ENCODE measurements at regions not wholly inside any gene's neighbourhood (a gene's known extent, or its start where the extent isn't known, plus 50 kb on each side); places are given as distances from the start of the nearest gene placed in this dataset.

DNA sequence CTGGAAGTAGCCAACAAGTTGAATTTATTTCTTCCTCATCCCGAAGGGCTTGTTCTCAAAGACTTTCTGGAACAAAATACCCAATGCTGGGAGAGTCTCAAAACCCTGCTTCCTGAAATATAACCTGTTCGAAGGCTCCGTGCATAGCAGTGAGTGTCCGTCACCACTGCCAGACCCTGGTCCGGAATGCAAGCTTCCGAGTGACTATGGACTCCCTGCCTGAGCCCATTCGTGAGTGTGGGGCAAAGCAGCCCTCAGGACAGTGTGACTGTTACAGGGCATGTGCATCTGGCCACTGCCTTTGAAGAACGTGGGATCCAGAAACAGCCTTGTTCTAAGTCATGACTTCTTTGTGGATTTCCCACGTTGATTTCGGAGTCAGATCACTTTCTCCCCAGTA is 214.5 kb upstream of the IGF1R start:
- ChIA-PET CTCF (interaction anchor here (0.9 to 1.5 kb wide), 2 partner anchors 9 to 12 kb away, joined by 3 to 5 read pairs; no protein-coding TSS in a partner anchor), POLR2A (no interaction called here)
- Histone ChIP-seq H3K4me1 (no peaks in the 10 kb centered on the region), H3K9me3 (0 out of 3 replicates have a peak, but pooled peaks cover 2% of the 10 kb centered on the region), H3K4me3 (no peak overlapping the region), H3K4me2 (no peak overlapping the region), H3K27ac (no peak overlapping the region)
- no peak for TF ChIP-seq MAFK (IDR thresholded peaks at IDR 0.05; ENCODE audit: partially characterized antibody)
- no peak for TF ChIP-seq NPAS2 (CRISPR knock-in tag; IDR thresholded peaks at IDR 0.05; ENCODE audit: borderline replicate concordance)
- no peak for TF ChIP-seq CHD4 (IDR thresholded peaks at IDR 0.05; ENCODE audit: borderline replicate concordance)
- no peak for TF ChIP-seq CBX2 (IDR thresholded peaks at IDR 0.05; ENCODE audit: borderline replicate concordance, low read depth)
- DNase-seq (ENCODE audit: low read depth in 1 of 2, low spot score in 1 of 2): no peak
- no peak for ATAC-seq
- FAIRE-seq: no peak
- WGBS (ENCODE audit: missing lambda C conversion rate): 58% methylated on average over 10 of the region's 10 CpGs

- Histone ChIP-seq H3K27ac (no peak overlapping the region), H3K4me3 (no peak overlapping the region), H3K4me1 (peaks cover 3% of the 10 kb centered on the region), H3K9me3 (0 out of 3 replicates have a peak, but pooled peaks cover under 1% of the 10 kb centered on the region), H3K4me2 (no peak overlapping the region)
- FAIRE-seq (no peak), DNase-seq (ENCODE audit: low read depth in 1 of 2, low spot score in 1 of 2) (no peak), ATAC-seq (no peak)
- 20% methylated on average over 2 of the region's 2 CpGs for WGBS (ENCODE audit: missing lambda C conversion rate)
- ChIA-PET POLR2A (no interaction called here), CTCF (interaction anchor here (1.8 to 10.2 kb wide), 3 partner anchors 9 to 638 kb away, joined by 4 to 115 read pairs (median 102); no protein-coding TSS in a partner anchor)
- TF ChIP-seq HOXA7 (CRISPR knock-in tag; IDR thresholded peaks at IDR 0.05) (no peak), RCOR1 (IDR thresholded peaks at IDR 0.05; ENCODE audit: low read depth, low read length) (no peak), JUNB (IDR thresholded peaks at IDR 0.05) (no peak), NFE2L2 (conservative IDR thresholded peaks at IDR 0.05; ENCODE audit: low read length) (no peak), CHD2 (IDR thresholded peaks at IDR 0.05; ENCODE audit: low read length, partially characterized antibody) (no peak), ZNF302 (CRISPR knock-in tag; IDR thresholded peaks at IDR 0.05) (no peak), BHLHE40 (IDR thresholded peaks at IDR 0.05; ENCODE audit: low read depth, low read length) (no peak), JUN (IDR thresholded peaks at IDR 0.05) (no peak), FOSL2 (IDR thresholded peaks at IDR 0.05) (no peak), FOSL2 (CRISPR knock-in tag; IDR thresholded peaks at IDR 0.05) (no peak), NPAS2 (CRISPR knock-in tag; IDR thresholded peaks at IDR 0.05; ENCODE audit: borderline replicate concordance) (no peak), POLR2AphosphoS2 (conservative IDR thresholded peaks at IDR 0.05; ENCODE audit: low read length) (no peak), RNF2 (IDR thresholded peaks at IDR 0.05; ENCODE audit: borderline replicate concordance, low read depth) (no peak), SREBF2 (IDR thresholded peaks at IDR 0.05) (no peak), NR3C1 (IDR thresholded peaks at IDR 0.05) (no peak)
Observed at GRCh38 chr15:98437752-98438151, 210.6 kb upstream of the IGF1R start.

GRCh38 chr15:98438326-98438725 is 210.0 kb upstream of the IGF1R start:
- FAIRE-seq (no peak), ATAC-seq (no peak), DNase-seq (ENCODE audit: low read depth in 1 of 2, low spot score in 1 of 2) (no peak)
- TF ChIP-seq FOSB (CRISPR knock-in tag; IDR thresholded peaks at IDR 0.05): no peak
- TF ChIP-seq NPAS2 (CRISPR knock-in tag; IDR thresholded peaks at IDR 0.05; ENCODE audit: borderline replicate concordance): no peak
- no peak for TF ChIP-seq GATA3 (IDR thresholded peaks at IDR 0.05; ENCODE audit: borderline replicate concordance)
- TF ChIP-seq RARB (CRISPR knock-in tag; IDR thresholded peaks at IDR 0.05): no peak
- TF ChIP-seq PHF8 (IDR thresholded peaks at IDR 0.05; ENCODE audit: borderline replicate concordance, low read depth): no peak
- no peak for TF ChIP-seq MAZ (IDR thresholded peaks at IDR 0.05; ENCODE audit: borderline replicate concordance, low read depth, low read length)
- no peak for TF ChIP-seq FOXS1 (CRISPR knock-in tag; IDR thresholded peaks at IDR 0.05)
- TF ChIP-seq ZFP36 (IDR thresholded peaks at IDR 0.05; ENCODE audit: borderline replicate concordance, partially characterized antibody): no peak
- TF ChIP-seq CEBPB (IDR thresholded peaks at IDR 0.05): no peak
- no peak for TF ChIP-seq HOXA7 (CRISPR knock-in tag; IDR thresholded peaks at IDR 0.05)
- TF ChIP-seq, protein P1, sequence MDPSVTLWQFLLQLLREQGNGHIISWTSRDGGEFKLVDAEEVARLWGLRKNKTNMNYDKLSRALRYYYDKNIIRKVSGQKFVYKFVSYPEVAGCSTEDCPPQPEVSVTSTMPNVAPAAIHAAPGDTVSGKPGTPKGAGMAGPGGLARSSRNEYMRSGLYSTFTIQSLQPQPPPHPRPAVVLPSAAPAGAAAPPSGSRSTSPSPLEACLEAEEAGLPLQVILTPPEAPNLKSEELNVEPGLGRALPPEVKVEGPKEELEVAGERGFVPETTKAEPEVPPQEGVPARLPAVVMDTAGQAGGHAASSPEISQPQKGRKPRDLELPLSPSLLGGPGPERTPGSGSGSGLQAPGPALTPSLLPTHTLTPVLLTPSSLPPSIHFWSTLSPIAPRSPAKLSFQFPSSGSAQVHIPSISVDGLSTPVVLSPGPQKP (IDR thresholded peaks at IDR 0.05; ENCODE audit: low read depth, low read length): no peak
- no peak for TF ChIP-seq BHLHE40 (IDR thresholded peaks at IDR 0.05; ENCODE audit: low read depth, low read length)
- no peak for TF ChIP-seq ZSCAN20 (CRISPR knock-in tag; IDR thresholded peaks at IDR 0.05)
- no peak for TF ChIP-seq CBX8 (IDR thresholded peaks at IDR 0.05)
- TF ChIP-seq HOXB5 (CRISPR knock-in tag; IDR thresholded peaks at IDR 0.05): no peak
- no peak overlapping the region for H3K27ac ChIP-seq
- ChIA-PET CTCF (interaction anchor here (1.8 to 10.2 kb wide), 3 partner anchors 9 to 637 kb away, joined by 4 to 115 read pairs (median 102); no protein-coding TSS in a partner anchor), POLR2A (no interaction called here)
- no peak overlapping the region for H3K4me3 ChIP-seq
- WGBS (ENCODE audit: missing lambda C conversion rate): 55% methylated on average over 5 of the region's 5 CpGs
- no peaks in the 10 kb centered on the region for H3K9me3 ChIP-seq
- H3K4me2 ChIP-seq: no peak overlapping the region
- H3K4me1 ChIP-seq: peaks cover 8% of the 10 kb centered on the region

Data from A549 (cell line).